ENCODE measurements at regions not wholly inside any gene's neighbourhood (a gene's known extent, or its start where the extent isn't known, plus 50 kb on each side); places are given as distances from the start of the nearest gene placed in this dataset.

- no peak for TF ChIP-seq POLR2A (IDR thresholded peaks at IDR 0.05; ENCODE audit: low read depth, low read length)
- no peak for TF ChIP-seq TAF1 (IDR thresholded peaks at IDR 0.05; ENCODE audit: borderline replicate concordance, low read depth, low read length)
These were observed 121.7 kb upstream of the DLG1 start for GRCh38 chr3:197420115-197420514.
